Fibroblast of villous mesenchyme (primary cell): ENCODE measurements at regions not wholly inside any gene's neighbourhood (a gene's known extent, or its start where the extent isn't known, plus 50 kb on each side); places are given as distances from the start of the nearest gene placed in this dataset.

Experiments used
- DNase-seq: peaks from one replicate; pipeline ENCODE4 v3.0.0-alpha.2; 2010; ENCODE audit warnings: low read depth
- H3K4me3 ChIP-seq: 2 replicates; pipeline ENCODE4 v1.5.1; 2011; ENCODE audit warnings: low read depth, mild to moderate bottlenecking, low read length
- CTCF ChIP-seq: IDR thresholded peaks from 2 replicates; pipeline ENCODE4 v1.5.1; 2012; ENCODE audit warnings: low read depth, mild to moderate bottlenecking, low read length; ENCODE audit not compliant: insufficient read depth

- DNase-seq = no peak
- no peak for TF ChIP-seq CTCF
- no peak overlapping the region for H3K4me3 ChIP-seq
Observed at GRCh38 chr5:169440107-169440705, 139.3 kb upstream of the SLIT3 start.

GRCh38 chr5:169439362-169439761 lies 138.4 kb upstream of the SLIT3 start:
- no peak for TF ChIP-seq CTCF
- no peak for DNase-seq
- no peak overlapping the region for H3K4me3 ChIP-seq

- H3K4me3 ChIP-seq = no peak overlapping the region
- peak; percentile 69 for DNase-seq
- no peak for TF ChIP-seq CTCF
Observed at GRCh38 chr5:169435506-169436229, 134.7 kb upstream of the SLIT3 start.

GRCh38 chr5:169433221-169433651 lies 132.3 kb upstream of the SLIT3 start:
- no peak overlapping the region for H3K4me3 ChIP-seq
- no peak for DNase-seq
- TF ChIP-seq CTCF = no peak

- no peak for TF ChIP-seq CTCF
- DNase-seq = no peak
- no peak overlapping the region for H3K4me3 ChIP-seq
Observed at GRCh38 chr5:169431386-169431785, 130.4 kb upstream of the SLIT3 start.

- no peak overlapping the region for H3K4me3 ChIP-seq
- DNase-seq = no peak
- TF ChIP-seq CTCF = no peak
Observed at GRCh38 chr5:169430671-169431070, 129.7 kb upstream of the SLIT3 start.
